GM18517 (cell line): ENCODE measurements at regions not wholly inside any gene's neighbourhood (a gene's known extent, or its start where the extent isn't known, plus 50 kb on each side); places are given as distances from the start of the nearest gene placed in this dataset.
"Not testable (repeated sequence)": the region's sequence is repeated elsewhere in the genome, so short reads cannot be mapped to it uniquely, and the experiment has no call there.

ENCODE experiments used
- ATAC-seq: cut with Tn5 transposase; IDR thresholded peaks from one replicate; pipeline ENCODE4 v1.9.1; 2021; ENCODE audit warnings: mild to moderate bottlenecking, moderate library complexity; ENCODE audit not compliant: unreplicated experiment

DNA sequence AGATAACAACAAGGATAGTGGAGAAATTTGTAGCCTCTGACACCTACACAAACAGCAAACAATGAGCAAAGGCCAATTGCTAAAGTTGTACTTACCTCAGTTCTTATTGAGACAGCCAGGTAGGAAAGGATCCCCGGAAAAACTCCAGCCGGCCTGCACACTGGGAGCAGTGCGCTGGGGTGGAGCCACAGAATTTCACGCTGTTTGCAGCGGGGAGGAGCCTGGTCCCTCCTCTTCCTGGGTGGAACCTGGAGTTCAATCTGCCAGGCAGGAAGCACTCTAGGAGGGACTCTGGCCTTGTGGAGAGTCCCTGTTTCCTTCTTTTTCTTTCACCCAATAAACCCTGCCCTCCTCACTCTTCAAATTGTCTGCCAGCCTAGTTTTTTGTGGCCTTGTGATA, 382.6 kb upstream of the TGIF2LX start:
- not testable (repeated sequence) for ATAC-seq

DNA sequence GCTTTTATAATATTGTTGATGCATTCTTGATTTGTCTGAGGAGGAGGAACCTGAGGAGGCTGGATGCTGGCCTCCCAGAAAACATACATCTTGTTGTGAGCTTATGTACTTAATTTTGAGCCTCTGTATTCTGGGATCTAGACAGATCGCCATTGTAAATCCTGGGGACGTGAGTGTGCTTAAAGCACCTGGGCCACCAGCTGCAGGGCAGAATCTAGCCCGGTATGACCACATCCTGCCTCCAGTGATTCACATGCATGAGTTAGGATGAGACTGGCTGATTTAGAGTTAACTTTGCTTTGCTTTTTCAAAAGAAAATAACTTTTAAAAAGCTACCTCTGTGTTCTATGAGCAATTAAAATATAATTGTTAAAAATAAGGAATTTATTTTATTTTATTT, 364.6 kb upstream of the TGIF2LX start:
- ATAC-seq = not testable (repeated sequence)

DNA sequence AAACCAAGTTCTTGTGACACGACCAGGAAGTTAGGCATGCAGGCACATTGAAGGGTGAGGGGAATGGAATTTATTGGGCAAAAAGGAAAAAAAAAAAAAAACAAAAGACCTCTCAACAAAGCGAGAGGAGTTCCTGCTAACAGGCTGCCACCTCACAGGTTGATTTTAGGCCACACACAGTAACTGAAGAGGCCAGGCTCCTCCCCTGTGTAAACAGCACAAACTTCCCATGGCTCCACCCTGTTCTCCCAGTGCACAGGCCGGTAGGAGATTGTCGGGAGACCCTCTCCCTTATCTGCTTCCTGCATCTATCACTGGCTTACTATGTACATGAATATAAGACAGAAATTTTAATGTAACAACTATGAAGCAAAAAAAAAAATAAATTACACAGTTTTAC, 359.6 kb upstream of the TGIF2LX start:
- not testable (repeated sequence) for ATAC-seq

DNA sequence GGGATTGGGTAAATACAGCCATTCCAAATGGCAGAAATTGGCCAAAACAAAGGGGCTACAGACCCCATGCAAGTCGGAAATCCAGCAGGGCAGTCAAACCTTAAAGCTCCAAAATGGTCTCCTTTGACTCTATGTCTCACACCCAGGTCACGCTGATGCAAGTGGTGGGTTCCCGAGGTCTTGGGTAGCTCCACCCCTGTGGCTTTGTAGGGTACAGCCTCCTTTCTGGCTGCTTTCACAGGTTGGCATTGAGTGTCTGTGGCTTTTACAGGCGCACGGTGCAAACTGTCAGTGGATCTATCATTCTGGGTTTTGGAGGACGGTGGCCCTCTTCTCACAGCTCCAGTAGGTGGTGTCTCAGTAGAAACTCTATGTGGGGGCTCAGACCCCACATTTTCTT, 358.6 kb upstream of the TGIF2LX start:
- ATAC-seq = not testable (repeated sequence)

DNA sequence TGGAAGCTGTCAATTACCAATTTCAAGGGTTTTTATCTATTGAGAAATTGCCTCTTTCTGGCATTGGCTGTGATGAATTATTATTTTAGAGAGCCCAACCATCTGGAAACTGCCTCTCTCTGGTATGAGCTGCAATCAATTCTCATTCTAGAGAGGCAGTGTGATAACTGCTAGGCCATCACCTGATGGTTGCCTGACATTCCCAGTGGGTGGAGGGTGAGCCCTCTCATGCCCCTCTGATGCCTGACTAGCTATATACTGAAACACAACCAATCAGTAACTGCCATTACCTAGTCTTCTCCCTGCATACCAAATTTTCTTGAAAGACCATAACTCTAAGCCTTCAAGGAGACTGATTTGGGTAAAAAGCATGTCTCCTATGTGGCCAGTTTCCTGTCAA, 353.9 kb upstream of the TGIF2LX start:
- not testable (repeated sequence) for ATAC-seq

DNA sequence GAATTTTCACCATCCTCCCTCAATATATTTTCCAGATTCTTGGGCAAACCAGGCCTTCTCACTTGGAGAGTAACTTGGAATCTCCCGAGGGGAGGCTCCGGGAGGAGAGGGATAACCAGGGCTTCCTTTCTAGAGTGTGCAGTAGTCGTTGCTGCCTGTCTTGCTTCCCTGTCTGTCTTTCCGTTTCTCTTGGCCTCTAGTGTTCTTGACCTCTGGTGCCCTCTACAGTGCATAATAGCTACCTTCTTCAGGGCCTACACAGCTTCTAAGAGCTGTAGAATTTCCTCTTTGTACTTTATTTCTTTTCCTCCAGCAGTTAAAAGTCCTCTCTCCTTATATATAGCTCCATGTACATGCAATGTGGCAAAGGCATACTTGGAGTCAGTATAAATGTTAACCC, 339.8 kb upstream of the TGIF2LX start:
- ATAC-seq = not testable (repeated sequence)

DNA sequence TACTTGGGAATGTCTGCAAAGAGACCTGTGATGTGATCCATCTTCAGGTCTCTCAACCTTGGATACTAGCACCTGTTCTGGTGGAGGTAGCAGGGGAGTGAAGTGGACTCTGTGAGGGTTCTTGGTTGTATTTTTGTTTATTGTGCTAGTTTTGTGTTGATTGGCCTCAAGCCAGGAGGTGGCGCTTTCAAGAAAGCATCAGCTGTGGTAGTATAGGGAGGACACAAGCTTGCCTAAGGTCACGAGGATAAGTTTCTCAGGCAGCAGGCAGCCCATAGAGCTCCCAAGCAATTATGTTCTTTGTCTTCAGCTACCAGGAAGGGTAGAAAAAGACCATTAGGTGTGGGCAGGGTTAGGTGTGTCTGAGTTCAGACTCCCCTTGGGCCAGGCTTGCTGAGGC, 289.9 kb upstream of the TGIF2LX start:
- not testable (repeated sequence) for ATAC-seq

DNA sequence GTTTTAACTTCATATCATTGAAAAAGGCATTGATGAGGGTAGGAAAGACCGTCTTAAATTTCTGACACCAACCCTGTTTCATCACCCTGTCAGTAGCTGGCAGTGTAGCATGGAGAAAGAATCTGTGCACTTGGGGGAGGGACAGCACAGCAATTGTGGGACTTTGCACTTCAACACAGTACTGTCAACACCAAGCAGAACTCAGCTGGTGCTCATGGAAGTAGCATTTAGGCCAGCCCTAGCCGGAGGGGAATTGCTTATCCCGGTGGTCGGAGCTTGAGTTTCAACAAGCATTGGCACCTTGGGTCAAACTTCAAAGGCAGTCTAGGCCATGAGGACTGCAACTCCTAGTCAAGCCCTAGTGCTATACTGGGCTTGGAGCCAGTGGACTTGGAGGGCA, 285.8 kb upstream of the TGIF2LX start:
- ATAC-seq = not testable (repeated sequence)

DNA sequence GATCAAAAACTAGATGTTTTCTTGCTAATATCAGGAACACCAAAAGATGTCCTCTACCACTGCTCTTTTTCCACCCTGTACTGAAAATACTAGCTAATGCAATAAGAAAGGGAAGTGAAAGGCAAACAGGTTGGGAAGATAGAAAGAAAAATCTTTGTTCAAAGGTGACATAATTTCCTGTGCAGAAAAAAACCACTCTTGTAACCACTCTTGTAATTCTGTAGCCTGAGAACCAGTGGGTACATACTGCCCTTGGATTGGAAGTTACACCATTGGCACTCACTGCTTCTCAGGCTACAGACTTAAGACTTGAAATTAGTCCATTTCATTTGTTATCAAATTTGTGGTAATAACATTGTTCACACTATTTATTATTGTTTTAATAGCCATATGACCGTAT, 263.0 kb upstream of the TGIF2LX start:
- ATAC-seq = not testable (repeated sequence)

DNA sequence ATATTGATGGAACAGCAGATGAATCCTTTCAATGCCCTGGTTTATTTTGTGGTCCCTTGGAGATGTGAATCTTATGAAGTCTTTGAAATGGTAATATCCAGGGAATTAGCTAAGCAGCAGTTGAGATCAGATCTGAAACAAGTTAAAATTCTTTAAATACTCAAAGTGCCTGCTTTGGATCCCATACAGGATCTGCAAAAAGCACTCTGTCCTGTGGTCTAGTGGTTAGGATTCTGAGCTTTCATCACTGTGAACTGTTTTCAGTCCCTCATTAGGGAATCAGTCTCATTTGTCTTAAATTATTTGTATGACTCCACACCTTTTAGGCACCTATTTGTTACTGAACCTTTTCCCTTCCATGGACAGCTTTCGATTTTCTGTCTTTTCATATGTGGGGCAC, 215.2 kb upstream of the TGIF2LX start:
- ATAC-seq = not testable (repeated sequence)

DNA sequence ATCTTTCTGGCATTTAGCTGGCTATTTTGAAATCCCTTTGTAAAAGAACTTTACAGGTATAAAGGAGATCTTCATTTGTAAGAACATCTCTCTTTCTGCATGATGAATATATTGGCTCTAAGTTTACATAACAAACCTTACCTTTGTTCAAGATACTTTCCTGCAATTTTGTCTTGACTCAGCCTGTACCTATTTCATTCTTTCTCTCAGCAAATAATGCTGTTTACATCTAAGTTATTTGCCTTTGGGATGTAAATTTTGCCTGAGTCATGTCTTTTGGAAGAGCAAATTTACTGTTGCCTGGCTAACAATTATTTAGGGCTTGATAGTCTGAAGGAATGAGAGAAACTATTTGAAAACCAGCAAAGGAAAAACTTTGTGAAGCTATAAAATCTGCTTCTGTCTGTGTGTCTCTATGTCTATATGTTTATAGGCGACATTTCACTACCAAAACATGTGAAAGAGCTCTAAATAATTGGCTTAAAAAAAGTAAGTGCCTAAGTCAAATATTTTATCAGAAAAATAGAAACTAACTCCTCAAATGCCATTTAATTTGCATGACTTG, 214.3 kb upstream of the TGIF2LX start:
- ATAC-seq = not testable (repeated sequence)

DNA sequence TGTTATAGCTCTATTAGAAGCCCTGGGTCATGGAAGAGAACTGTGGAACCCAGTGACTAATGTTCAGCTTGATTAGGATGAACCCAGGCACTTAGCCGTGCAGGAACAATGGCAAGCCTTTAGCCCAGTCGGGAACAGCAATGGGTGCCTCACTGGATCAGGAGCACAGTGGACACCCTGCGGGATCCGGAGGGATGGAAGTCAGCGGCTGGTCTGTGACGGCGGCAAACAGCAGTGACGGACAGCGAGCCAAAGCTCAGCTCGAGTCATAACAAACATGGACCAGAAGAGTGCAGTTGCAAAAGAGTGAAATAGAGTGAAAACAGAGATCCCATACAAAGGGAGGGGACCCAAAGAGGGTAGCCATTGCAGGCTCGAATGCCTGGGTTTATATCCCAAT, 187.3 kb upstream of the TGIF2LX start:
- ATAC-seq = not testable (repeated sequence)

DNA sequence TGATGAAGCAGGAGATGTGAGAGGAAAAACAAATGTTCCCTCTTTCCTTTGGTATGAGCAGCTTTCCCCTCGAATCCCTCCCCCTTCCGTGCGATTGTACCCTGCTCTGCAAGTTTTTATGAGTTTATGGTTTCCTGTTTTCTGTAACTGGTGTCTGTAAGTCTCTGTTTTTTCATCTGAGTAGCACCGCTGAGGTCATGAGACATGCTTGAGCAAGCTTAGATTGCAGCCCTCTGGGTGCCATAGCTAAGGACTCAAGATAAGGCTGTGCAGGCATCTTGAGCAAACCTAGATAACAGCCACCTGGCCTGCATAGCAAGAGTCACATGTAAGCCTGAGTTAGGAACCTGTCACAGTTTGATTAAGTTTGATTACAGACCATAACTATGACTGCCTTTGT, 165.2 kb upstream of the TGIF2LX start:
- ATAC-seq = not testable (repeated sequence)

DNA sequence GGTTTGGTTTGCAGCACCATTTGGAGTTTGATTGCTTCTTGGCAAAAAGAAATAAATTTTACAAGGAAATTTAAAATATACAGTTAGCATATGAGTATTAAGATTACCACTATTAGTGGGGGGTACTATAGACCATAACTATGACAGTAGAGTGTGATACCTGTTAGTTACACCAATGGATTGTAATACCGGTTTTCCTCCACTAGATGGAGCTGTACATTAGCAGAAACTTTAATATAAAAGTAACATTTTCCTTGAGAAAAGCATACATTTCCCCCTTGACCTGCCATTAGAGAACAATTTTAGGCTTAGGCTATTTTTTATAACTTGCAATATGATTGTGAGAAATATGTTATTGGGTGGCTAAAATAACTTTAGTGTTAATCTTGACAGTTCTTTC, 163.9 kb upstream of the TGIF2LX start:
- not testable (repeated sequence) for ATAC-seq

DNA sequence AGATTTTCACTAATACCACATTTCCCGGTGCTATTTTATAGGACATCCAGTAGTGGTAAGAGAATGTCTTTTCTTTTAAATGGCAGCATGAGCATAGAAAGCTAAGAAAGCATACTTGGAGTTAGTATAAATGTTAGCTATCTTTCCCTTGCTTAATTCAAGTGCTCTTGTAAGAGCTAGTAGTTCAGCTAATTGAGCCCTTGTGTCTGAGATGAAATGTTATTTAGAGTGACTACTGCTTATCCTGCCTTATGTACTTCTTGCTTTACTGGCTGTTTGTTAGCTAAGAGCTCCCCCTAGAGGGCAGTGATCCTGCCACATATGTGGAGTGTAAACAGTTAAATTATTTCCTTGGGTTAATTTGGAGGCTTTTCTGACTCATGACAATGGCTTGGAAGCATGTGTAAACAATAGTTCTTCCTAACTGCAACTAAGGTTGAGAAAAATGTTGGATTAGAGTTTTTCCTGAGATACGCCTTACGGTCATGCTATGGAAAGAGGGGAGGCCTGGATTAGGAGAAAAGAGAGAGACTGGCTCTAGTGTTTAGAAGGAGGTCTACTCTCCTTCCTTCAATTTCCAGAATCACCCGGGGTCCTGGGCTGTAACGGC, 162.5 kb upstream of the TGIF2LX start:
- ATAC-seq = not testable (repeated sequence)

DNA sequence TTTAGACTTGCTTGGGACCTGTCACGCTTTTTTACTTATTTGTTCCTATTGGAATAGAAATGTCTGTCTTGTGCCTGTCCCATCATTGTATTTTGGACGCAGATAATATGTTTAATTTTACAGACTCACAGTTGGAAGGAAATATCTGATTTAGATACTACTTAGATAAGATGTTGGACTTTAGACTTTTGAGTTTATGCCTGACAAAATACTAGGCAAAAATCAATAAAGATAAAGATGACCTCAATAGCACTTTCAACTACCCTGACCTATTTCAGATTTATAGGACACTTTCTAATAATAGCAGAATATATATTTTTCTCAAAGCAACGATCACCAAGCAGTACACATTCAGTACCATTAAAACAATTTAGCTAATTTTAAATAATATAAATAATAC, 150.1 kb upstream of the TGIF2LX start:
- ATAC-seq = not testable (repeated sequence)

DNA sequence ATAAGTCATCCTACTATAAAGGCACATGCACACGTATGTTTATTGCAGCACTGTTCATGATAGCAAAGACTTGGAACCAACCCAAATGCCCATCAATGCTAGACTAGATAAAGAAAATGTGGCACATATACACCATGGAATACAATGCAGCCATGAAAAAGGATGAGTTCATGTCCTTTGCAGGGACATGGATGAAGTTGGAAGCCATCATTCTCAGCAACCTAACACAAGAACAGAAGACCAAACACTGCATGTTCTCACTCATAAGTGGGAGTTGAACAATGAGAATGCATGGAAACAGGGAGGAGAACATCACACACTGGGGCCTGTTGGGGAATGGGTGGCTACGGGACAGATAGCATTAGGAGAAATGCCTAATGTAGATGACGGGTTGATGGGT, 110.3 kb upstream of the TGIF2LX start:
- not testable (repeated sequence) for ATAC-seq

DNA sequence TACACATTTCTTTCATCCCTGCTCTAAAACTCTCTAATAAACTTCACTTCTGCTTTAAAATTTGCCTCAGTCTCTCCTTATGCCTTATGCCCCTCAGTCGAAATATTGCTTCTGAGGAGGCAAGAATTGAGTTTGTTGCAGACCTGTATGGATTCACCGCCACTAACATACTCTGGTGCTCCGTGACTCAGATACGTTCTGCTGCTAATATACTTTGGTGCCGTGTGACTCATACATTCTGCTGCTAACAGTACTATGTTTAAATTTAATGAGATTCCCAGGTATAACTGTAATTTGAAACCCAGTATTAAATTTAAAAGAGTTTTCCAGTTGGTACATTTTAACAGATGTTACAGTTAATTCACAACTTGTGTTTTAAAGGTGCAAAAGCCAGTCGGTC, 82.0 kb upstream of the TGIF2LX start:
- not testable (repeated sequence) for ATAC-seq

DNA sequence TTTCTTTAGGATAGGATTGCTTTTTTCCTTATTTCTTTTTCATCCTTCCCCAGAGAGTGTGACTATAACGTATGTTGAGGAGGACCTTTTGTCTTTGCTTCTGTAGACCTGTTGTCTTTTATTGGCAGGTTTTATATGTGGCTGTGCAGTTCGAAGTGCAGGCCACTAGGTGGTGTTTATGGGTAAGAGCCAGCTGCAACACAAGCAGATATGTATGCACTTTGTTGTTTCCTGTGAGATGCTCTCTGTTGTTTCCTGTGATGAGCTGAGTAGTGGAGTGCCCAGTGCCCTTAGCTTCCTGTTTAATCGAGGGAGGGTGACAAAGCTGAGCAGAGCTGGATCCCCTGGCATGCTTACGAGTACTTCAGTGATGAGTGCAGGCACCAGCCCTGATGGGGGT, 50.0 kb upstream of the TGIF2LX start:
- peak; percentile 60 for ATAC-seq
